ENCODE measurements at regions not wholly inside any gene's neighbourhood (a gene's known extent, or its start where the extent isn't known, plus 50 kb on each side); places are given as distances from the start of the nearest gene placed in this dataset.

- no peaks in the 10 kb centered on the region for H3K79me2 ChIP-seq (ENCODE audit: insufficient read depth, low read length)
- H3K27ac ChIP-seq (ENCODE audit: low read depth in 1 of 2, low read length in 2 of 2), result no peak overlapping the region
- H3K4me3 Mint-ChIP-seq, result no peak overlapping the region
- no peaks in the 10 kb centered on the region for H3K36me3 Mint-ChIP-seq
- TF ChIP-seq CTCF (IDR thresholded peaks at IDR 0.05), result no peak
- no peak overlapping the region for H3K27ac Mint-ChIP-seq
- 85% methylated on average over 1 of the region's 1 CpG for WGBS (ENCODE audit: insufficient coverage)
- H3K4me1 ChIP-seq (ENCODE audit: control insufficient read depth in 1 of 2, insufficient read depth in 2 of 2, low read length in 2 of 2), result no peaks in the 10 kb centered on the region
- no peaks in the 10 kb centered on the region for H4K20me1 ChIP-seq (ENCODE audit: insufficient read depth, low read length)
- intact Hi-C loops (cut with micrococcal nuclease), result no loop called here
- H3K4me3 ChIP-seq (replicated peaks in 1 of 3; ENCODE audit: low read depth in 2 of 3, low read length in 3 of 3), result no peak overlapping the region
- H3K9ac ChIP-seq (ENCODE audit: insufficient read depth, low read length, poor library complexity, severe bottlenecking), result no peak overlapping the region
- peaks cover 6 to 22% (median 17%) of the 10 kb centered on the region in 7 donors for H3K9me3 Mint-ChIP-seq
- no peaks in the 10 kb centered on the region for H3K27me3 ChIP-seq (ENCODE audit: control insufficient read depth in 2 of 2, insufficient read depth in 2 of 2, low read length in 2 of 2)
- peaks cover 12 to 26% of the 10 kb centered on the region in 2 donors for H3K9me3 ChIP-seq (replicated peaks in 1 of 2; ENCODE audit: control insufficient read depth in 1 of 2, insufficient read depth in 1 of 2, low read length in 2 of 2)
- no peak overlapping the region for H2AFZ ChIP-seq (ENCODE audit: insufficient read depth, low read depth, low read length, poor library complexity, severe bottlenecking)
- H3K4me2 ChIP-seq (replicated peaks; ENCODE audit: extremely low read depth, low read length, poor library complexity, severe bottlenecking), result no peak overlapping the region
- H3K27me3 Mint-ChIP-seq (ENCODE audit: low read depth in 3 of 3), result no peaks in the 10 kb centered on the region
- no peak for DNase-seq
- no peaks in the 10 kb centered on the region for H3K36me3 ChIP-seq (replicated peaks in 1 of 2; ENCODE audit: control insufficient read depth in 1 of 2, insufficient read depth in 2 of 2, low read length in 2 of 2)
- H3K4me1 Mint-ChIP-seq, result no peaks in the 10 kb centered on the region
Measured at GRCh38 chr2:35784777-35785176, 570.8 kb upstream of the CRIM1 start.

- Mint-ChIP-seq H3K9me3 (peaks cover 3 to 19% (median 12%) of the 10 kb centered on the region in 7 donors), H3K36me3 (no peaks in the 10 kb centered on the region), H3K4me1 (no peaks in the 10 kb centered on the region), H3K27ac (no peak overlapping the region), H3K4me3 (no peak overlapping the region), H3K27me3 (ENCODE audit: low read depth in 3 of 3) (no peaks in the 10 kb centered on the region)
- Histone ChIP-seq H2AFZ (ENCODE audit: insufficient read depth, low read depth, low read length, poor library complexity, severe bottlenecking) (no peak overlapping the region), H3K4me1 (ENCODE audit: control insufficient read depth in 1 of 2, insufficient read depth in 2 of 2, low read length in 2 of 2) (no peaks in the 10 kb centered on the region), H3K9me3 (replicated peaks in 1 of 2; ENCODE audit: control insufficient read depth in 1 of 2, insufficient read depth in 1 of 2, low read length in 2 of 2) (peaks cover 3 to 16% of the 10 kb centered on the region in 2 donors), H3K27ac (ENCODE audit: low read depth in 1 of 2, low read length in 2 of 2) (no peak overlapping the region), H3K4me3 (replicated peaks in 1 of 3; ENCODE audit: low read depth in 2 of 3, low read length in 3 of 3) (no peak overlapping the region), H3K27me3 (ENCODE audit: control insufficient read depth in 2 of 2, insufficient read depth in 2 of 2, low read length in 2 of 2) (no peaks in the 10 kb centered on the region), H3K36me3 (replicated peaks in 1 of 2; ENCODE audit: control insufficient read depth in 1 of 2, insufficient read depth in 2 of 2, low read length in 2 of 2) (no peaks in the 10 kb centered on the region), H4K20me1 (ENCODE audit: insufficient read depth, low read length) (no peaks in the 10 kb centered on the region), H3K79me2 (ENCODE audit: insufficient read depth, low read length) (no peaks in the 10 kb centered on the region), H3K4me2 (replicated peaks; ENCODE audit: extremely low read depth, low read length, poor library complexity, severe bottlenecking) (no peak overlapping the region), H3K9ac (ENCODE audit: insufficient read depth, low read length, poor library complexity, severe bottlenecking) (no peak overlapping the region)
- no peak for TF ChIP-seq CTCF (IDR thresholded peaks at IDR 0.05)
- 96% methylated on average over 3 of the region's 5 CpGs for WGBS (ENCODE audit: insufficient coverage)
- intact Hi-C loops (cut with micrococcal nuclease), result no loop called here
- no peak for DNase-seq
Measured at GRCh38 chr2:35783723-35784122, 571.9 kb upstream of the CRIM1 start.

Measured in CD14-positive monocyte (primary cell).